Suprapubic skin (tissue), 4 donors: ENCODE measurements at regions not wholly inside any gene's neighbourhood (a gene's known extent, or its start where the extent isn't known, plus 50 kb on each side); places are given as distances from the start of the nearest gene placed in this dataset.

ENCODE experiments used
- DNase-seq, 2 donors: peaks; one replicate each; pipeline ENCODE4 v3.0.0-alpha.2; 2019; ENCODE audit warnings: low spot score in 2 of 2
- H3K27ac ChIP-seq: fragments of 200-600 bp; sonication (generic); one replicate; pipeline ENCODE4 v1.5.1; 2019
- H3K27me3 ChIP-seq: fragments of 200-600 bp; sonication (generic); one replicate; pipeline ENCODE4 v1.5.1; 2019
- H3K36me3 ChIP-seq: fragments of 200-600 bp; sonication (generic); one replicate; pipeline ENCODE4 v1.5.1; 2019
- H3K4me1 ChIP-seq: fragments of 200-600 bp; sonication (generic); one replicate; pipeline ENCODE4 v1.5.1; 2019
- H3K4me3 ChIP-seq: fragments of 200-600 bp; sonication (generic); one replicate; pipeline ENCODE4 v1.5.1; 2019; ENCODE audit warnings: mild to moderate bottlenecking
- H3K9me3 ChIP-seq: fragments of 200-600 bp; sonication (generic); one replicate; pipeline ENCODE4 v1.5.1; 2019
- EP300 ChIP-seq: sonication (generic); formaldehyde crosslinking; IDR thresholded peaks from one replicate; pipeline ENCODE4 v1.6.1; 2017; ENCODE audit warnings: antibody characterized with exemption
- POLR2A ChIP-seq, 2 donors: fragments of 450-650 bp; IDR thresholded peaks; one replicate each; pipeline ENCODE4 v1.6.1; 2017; ENCODE audit warnings: antibody characterized with exemption in 2 of 2, mild to moderate bottlenecking in 2 of 2, moderate library complexity in 2 of 2
- POLR2AphosphoS5 ChIP-seq, 3 donors: sonication (generic); formaldehyde crosslinking; IDR thresholded peaks; one replicate each; pipeline ENCODE4 v1.6.1; 2017; ENCODE audit warnings: antibody characterized with exemption in 3 of 3
- WGBS: methylation state at CpG from one replicate; pipeline ENCODE4 v1.1.5; 2018; 5-methylcytosine and 5-hydroxymethylcytosine counted together
- TF ChIP-seq, protein P1 (sequence below), 2 donors: fragments of 200-600 bp in 1 of 2; fragments of 450-650 bp in 1 of 2; sonication (generic) in 1 of 2; IDR thresholded peaks; one replicate each; pipeline ENCODE4 v1.5.1; 2016 to 2019; ENCODE audit warnings: antibody characterized with exemption in 2 of 2, mild to moderate bottlenecking in 1 of 2, moderate library complexity in 1 of 2

DNA sequence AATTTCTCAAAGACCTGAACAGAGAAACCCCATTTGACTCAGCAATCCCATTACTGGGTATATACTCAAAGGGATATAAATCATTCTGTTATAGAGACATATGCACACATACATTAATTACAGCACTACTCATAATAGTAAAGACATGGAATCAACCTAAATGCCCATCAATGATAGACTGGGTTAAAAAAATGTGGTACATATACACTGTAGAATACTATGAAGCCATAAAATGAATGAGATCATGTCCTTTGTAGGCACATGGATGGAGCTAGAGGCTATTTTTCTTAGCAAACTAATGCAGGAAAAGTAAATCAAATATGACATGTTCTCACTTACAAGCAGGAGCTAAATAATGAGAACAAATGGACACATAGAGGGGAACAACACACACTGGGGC lies 303.8 kb downstream of the BTG1 start:
- DNase-seq: no peak
- no peak for TF ChIP-seq POLR2AphosphoS5 (IDR thresholded peaks at IDR 0.05)
- TF ChIP-seq POLR2A (IDR thresholded peaks at IDR 0.05): no peak
- no peak for TF ChIP-seq EP300
- TF ChIP-seq, protein P1, sequence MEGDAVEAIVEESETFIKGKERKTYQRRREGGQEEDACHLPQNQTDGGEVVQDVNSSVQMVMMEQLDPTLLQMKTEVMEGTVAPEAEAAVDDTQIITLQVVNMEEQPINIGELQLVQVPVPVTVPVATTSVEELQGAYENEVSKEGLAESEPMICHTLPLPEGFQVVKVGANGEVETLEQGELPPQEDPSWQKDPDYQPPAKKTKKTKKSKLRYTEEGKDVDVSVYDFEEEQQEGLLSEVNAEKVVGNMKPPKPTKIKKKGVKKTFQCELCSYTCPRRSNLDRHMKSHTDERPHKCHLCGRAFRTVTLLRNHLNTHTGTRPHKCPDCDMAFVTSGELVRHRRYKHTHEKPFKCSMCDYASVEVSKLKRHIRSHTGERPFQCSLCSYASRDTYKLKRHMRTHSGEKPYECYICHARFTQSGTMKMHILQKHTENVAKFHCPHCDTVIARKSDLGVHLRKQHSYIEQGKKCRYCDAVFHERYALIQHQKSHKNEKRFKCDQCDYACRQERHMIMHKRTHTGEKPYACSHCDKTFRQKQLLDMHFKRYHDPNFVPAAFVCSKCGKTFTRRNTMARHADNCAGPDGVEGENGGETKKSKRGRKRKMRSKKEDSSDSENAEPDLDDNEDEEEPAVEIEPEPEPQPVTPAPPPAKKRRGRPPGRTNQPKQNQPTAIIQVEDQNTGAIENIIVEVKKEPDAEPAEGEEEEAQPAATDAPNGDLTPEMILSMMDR (IDR thresholded peaks at IDR 0.05): no peak

DNA sequence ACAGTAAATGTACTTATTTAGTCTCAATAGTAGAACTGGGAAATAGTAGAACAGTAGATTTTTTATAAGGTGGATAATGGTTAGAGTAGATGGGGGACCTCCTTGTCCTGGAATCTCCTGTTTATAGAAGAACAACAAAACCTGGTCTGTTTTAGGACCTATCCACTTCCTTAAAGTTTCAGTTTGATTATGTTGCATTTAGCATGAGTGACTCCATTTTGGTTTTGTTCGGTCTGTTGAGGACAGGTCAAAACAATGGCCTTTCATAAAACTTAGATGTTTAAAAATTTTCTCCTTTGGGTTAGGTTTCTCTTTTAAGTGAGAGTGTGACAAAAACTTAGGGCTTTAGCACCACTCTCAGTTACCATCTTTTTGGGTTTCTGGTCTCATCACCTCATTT lies 308.9 kb downstream of the BTG1 start:
- Histone ChIP-seq H3K4me3 (no peak overlapping the region), H3K27ac (no peak overlapping the region), H3K9me3 (no peaks in the 10 kb centered on the region), H3K4me1 (no peaks in the 10 kb centered on the region), H3K36me3 (no peaks in the 10 kb centered on the region), H3K27me3 (no peaks in the 10 kb centered on the region)
- DNase-seq: no peak
- TF ChIP-seq EP300 (no peak), POLR2A (IDR thresholded peaks at IDR 0.05) (no peak), POLR2AphosphoS5 (IDR thresholded peaks at IDR 0.05) (no peak)
- TF ChIP-seq, protein P1 (IDR thresholded peaks at IDR 0.05): no peak
- 100% methylated on average over 1 of the region's 1 CpG for WGBS

More for the DNA sequence above, 303.8 kb downstream of the BTG1 start:
- Histone ChIP-seq H3K9me3 (no peaks in the 10 kb centered on the region), H3K27me3 (no peaks in the 10 kb centered on the region), H3K27ac (no peak overlapping the region), H3K4me3 (no peak overlapping the region), H3K36me3 (no peaks in the 10 kb centered on the region), H3K4me1 (no peaks in the 10 kb centered on the region)

DNA sequence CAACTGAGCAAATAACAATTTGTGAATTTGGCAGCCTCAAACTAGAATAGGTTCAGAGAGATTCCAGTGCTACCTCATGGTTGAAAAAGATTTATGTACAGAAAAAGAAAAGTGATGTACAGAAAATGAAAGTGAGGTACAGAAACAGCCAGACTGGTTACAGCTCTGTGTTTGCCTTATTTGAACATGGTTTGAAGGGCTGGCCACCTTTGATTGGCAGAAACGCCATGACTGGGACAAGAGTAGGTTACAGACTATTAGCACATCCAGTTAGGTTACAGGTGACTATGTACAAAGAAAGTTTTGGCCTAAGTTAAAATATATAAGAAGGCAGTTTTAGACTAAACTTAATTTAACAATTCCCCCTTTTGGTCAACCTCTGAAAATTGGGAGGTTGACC lies 309.4 kb downstream of the BTG1 start:
- TF ChIP-seq POLR2A (IDR thresholded peaks at IDR 0.05) (no peak), EP300 (no peak), POLR2AphosphoS5 (IDR thresholded peaks at IDR 0.05) (no peak)
- TF ChIP-seq, protein P1 (IDR thresholded peaks at IDR 0.05): no peak
- Histone ChIP-seq H3K4me3 (no peak overlapping the region), H3K9me3 (no peaks in the 10 kb centered on the region), H3K36me3 (no peaks in the 10 kb centered on the region), H3K4me1 (no peaks in the 10 kb centered on the region), H3K27me3 (no peaks in the 10 kb centered on the region), H3K27ac (no peak overlapping the region)
- WGBS: 96% methylated on average over 1 of the region's 1 CpG
- DNase-seq: no peak

DNA sequence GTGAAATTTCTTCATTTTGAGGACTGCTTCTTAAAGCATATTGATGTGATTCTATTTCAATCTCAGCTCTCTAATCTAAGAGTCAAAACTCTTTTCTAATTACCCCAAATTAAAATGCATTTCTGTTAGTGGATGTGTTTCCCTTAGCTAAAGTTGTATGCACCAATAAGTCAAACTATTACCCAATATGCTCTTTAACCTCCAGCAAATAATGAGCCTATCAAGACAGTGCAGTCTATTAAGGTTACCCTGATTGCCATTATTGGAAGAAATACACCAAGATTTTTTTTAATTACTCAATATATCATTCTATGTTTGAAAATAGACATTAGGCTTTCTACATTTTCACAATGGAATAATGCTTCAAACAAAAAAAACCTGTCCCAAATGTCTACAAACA lies 310.0 kb downstream of the BTG1 start:
- Histone ChIP-seq H3K9me3 (no peaks in the 10 kb centered on the region), H3K36me3 (no peaks in the 10 kb centered on the region), H3K27ac (no peak overlapping the region), H3K27me3 (no peaks in the 10 kb centered on the region), H3K4me1 (no peaks in the 10 kb centered on the region), H3K4me3 (no peak overlapping the region)
- no peak for DNase-seq
- TF ChIP-seq, protein P1 (IDR thresholded peaks at IDR 0.05): no peak
- no peak for TF ChIP-seq EP300
- no peak for TF ChIP-seq POLR2A (IDR thresholded peaks at IDR 0.05)
- TF ChIP-seq POLR2AphosphoS5 (IDR thresholded peaks at IDR 0.05): no peak

DNA sequence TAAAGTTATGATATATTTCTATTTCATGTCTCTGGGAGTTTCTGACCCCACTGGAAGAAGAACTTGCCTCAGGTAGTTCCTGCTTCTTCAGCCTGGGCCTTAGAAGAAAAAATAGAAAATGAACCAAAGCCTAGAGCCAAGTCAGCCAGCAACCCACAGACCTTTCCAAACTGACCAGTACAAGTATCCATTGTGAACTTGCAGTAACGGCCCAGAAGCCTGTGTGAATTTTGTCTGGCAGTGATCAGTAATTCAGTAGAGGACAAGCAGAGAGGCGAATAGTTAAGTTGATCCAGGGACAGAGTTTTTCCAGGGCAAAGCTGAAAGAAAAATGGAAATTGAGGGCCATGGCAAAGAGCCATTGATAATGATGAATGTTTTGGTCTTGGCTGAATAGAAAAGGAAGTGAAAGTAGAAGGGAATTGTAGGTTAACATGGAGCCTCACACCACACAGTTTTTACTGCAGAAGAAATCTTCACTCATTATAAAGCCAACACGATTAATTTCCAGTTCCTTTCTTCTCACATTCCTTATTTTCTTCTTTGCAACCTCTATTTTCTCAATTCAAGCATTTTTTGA lies 311.8 kb downstream of the BTG1 start:
- 80% methylated on average over 3 of the region's 3 CpGs for WGBS
- Histone ChIP-seq H3K9me3 (no peaks in the 10 kb centered on the region), H3K36me3 (no peaks in the 10 kb centered on the region), H3K27me3 (no peaks in the 10 kb centered on the region), H3K4me3 (no peak overlapping the region), H3K27ac (no peak overlapping the region), H3K4me1 (no peaks in the 10 kb centered on the region)
- no peak for DNase-seq
- TF ChIP-seq, protein P1 (IDR thresholded peaks at IDR 0.05): no peak
- no peak for TF ChIP-seq POLR2A (IDR thresholded peaks at IDR 0.05)
- no peak for TF ChIP-seq EP300
- TF ChIP-seq POLR2AphosphoS5 (IDR thresholded peaks at IDR 0.05): no peak
